HG03066 (cell line): ENCODE measurements at regions not wholly inside any gene's neighbourhood (a gene's known extent, or its start where the extent isn't known, plus 50 kb on each side); places are given as distances from the start of the nearest gene placed in this dataset.

Source experiments
- ATAC-seq: cut with Tn5 transposase; IDR thresholded peaks from one replicate; pipeline ENCODE4 v1.9.1; 2021; ENCODE audit warnings: low read depth; ENCODE audit not compliant: unreplicated experiment

DNA sequence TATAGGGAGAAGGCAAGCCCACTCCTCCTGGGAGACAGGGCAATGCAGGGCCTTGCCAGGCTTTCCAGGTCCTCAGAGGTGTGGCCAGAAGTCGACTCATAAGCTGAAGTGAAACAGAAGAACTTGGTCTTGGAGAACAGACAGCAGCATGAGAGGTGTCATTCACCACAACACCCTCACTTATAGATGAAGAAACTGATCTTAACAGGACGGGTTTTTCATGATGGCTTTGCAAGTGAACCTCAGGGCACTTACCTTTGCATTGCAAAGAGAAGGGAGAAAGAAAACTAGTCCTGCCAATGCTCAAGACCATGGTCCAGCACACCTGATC is 198.8 kb downstream of the CYRIA start:
- ATAC-seq = no peak

DNA sequence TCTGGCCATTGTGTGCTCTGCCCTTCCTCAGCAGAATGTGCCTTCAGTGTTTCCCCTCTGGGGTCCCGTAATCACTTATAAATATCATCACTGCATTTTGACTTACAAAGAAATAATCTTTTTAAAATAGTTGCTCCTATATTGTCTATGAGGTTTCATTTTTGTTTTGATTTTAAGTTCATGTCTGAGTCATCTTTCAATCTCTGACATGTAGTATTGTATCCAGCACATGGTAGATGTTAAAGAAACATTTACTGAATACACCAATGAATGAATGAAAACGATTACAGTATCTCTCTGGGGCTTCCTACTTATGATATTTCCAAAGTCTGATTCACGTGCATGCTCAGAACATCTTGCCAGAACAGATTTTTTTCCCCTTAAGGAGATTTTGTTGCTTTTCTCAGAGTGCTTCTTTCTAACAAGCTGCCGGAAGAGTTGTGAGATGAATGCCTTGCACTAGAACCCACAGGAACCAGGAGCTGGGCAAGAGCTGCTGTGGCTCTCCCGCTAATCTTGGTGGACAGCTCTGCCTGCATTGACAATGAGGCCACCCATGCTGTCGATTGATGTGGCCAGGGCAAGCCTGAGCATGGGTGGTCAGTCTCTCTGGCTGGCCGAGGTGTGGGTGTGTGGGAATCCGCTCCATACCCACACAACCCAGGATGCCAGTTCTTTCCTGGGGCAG is 199.4 kb downstream of the CYRIA start:
- no peak for ATAC-seq

DNA sequence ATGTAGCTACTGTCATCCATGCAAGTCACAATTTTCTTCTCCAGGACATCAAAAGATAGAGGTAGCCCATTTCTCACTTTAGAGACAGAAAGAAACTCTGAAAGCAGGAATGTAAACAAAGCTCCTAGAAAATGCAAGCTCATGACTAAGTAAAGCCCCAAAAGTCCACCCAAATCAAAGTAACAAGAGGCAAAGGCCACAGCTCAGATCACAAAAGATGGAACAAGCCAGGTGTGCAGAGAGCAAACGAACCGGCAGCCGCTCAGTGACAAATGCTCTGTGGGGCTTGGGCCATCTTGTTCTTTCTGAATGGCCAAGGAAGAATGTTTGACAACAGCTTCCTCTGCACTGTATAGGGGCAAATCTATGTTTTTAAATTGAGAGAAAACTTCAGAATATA is 201.0 kb downstream of the CYRIA start:
- no peak for ATAC-seq

DNA sequence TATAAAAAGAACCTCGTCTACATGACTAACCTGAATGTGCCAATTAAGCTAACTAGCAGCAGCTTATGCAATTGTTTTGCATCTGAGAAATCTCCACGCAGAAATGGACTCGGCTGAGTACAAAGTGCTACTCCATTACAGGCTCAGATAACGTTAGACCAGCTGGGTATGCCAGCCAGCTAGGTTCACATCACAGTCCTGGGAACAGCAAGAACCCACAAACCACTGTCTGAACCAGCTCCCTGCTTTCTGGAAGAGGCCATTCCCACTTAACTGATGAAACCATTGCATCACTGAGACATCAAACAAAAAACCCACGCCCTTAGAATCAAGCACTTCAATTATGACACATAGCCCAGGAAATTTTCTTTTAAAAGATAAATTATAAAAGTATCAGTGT is 202.7 kb downstream of the CYRIA start:
- ATAC-seq = no peak

DNA sequence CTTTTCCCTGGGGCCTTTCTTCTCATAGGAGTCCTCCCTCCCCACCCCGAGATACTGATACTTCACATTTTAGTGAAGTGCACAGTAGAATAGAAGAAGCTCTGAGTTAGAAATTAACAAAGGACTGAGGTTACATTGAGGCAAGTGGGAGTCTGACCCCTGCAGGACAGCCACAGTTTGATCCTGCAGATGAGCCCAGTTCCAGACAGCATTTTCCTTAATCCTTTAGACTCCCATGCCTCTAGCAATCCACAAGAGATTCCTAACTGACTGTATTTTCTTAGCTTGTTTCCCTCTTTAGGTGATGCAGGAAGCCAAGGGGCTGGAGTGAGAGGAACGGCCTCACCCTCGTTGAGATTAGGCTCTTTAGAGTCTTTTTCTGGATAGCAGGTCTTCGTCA is 204.0 kb downstream of the CYRIA start:
- ATAC-seq = no peak

DNA sequence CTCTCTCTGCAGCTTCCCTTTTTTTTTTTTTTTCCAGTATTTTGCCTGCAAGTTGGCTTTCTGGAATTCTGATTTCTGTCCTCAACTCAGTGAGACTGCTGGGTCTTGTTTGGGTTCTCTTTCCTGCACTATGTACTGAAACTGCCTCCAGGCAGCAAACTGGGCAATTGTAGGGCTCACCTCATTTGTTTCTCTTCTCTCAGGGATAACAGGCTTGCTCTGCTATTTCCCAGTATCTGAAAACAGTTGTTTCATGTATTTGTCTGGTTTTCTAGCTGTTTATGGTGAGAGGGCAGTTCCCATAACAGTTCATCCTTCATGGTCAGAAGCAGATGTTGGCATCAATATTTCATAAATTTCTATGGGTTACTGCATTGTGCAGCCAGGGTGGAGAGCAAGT is 206.0 kb downstream of the CYRIA start:
- ATAC-seq = no peak

DNA sequence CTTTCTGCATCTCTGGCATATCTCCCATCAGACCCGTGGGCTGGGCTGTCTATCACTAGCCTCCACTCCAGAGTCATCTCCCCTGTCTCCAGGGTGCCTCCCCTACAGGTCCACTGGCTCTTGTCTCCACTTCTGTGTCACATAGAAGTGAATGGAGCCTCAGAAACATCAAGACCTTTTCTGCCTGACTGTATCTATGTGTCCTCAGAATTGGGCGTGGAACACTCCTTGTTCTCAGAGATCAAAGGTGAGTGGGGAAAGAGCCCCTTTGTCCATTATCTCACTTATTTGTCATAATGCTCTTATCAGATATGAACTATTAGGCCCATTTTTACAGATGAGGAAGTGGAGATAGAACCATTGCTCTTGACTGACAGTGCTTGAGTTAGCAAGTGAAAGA is 211.0 kb downstream of the CYRIA start:
- ATAC-seq = no peak

DNA sequence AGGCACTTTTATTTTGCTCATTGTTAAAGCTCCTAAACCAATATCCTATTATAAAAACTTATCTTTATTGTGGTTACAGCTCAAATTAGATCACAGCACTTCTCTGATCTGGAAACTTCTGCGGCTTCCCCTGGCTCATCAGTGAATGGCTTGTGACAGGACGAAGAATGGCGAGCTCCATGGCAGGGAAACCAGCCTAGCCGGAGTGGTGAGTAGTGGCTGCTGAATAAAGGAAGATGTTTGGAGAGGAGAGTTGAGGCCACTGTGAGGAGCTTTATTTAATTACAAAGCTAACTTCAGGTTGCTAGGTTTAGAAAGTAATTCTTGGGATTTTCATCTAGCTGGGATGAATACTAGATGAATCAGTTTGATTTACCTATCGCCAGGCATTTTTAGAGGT is 213.5 kb downstream of the CYRIA start:
- no peak for ATAC-seq

DNA sequence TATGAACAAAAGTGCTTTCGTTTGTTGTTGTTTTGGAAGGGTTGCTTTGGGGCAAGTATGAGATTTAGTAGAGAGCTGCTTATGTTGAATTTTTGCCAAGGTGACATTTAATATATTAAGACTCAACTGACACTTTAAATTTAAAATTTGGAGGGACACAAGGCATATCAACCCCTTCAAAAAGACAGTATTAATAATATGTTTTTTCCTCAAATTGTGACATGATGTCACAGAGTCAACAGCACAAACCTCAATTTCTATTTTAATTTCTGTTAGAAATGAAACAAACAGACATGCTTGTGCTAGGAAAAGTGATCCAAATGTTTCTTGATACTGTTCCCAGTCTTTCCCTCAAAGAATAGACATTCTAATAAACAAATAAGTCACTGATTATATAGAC is 218.9 kb downstream of the CYRIA start:
- no peak for ATAC-seq

DNA sequence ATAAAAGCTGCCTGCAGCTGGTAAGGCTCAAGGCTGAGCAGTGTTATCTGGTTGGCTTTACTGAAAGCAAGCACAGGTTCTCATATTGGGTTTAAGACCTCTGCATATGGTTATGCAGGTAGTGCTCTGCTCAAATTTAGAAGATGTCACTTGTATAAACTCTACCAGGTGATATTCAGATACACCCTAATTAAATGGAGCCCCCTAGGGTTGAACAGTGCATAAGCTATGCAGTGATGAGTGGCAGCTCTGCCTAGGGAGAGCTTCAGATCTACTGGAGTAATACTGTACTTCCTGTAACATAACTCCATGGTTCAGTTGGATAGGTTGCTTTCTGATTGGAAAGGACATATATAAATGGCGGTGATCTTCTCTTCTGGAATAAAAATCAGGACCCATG is 222.7 kb downstream of the CYRIA start:
- no peak for ATAC-seq

DNA sequence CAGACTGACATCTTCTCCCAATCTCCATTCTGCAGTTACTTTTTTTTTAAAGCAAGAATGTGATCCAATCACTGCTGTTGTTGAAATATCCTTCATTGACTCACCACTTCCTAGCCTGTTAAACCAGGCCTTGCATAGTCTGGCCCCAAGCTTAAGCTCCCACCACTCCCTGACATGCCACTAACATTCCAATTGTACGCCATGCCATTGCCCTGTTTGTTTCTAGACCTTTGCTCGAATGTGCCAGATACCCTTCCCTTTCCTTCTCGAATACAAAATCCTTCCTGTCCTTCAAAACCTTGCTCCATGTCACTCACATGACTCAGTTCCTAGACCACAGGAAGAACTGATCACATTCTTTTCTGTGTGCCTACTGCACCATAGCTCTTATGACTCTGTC is 224.2 kb downstream of the CYRIA start:
- no peak for ATAC-seq

DNA sequence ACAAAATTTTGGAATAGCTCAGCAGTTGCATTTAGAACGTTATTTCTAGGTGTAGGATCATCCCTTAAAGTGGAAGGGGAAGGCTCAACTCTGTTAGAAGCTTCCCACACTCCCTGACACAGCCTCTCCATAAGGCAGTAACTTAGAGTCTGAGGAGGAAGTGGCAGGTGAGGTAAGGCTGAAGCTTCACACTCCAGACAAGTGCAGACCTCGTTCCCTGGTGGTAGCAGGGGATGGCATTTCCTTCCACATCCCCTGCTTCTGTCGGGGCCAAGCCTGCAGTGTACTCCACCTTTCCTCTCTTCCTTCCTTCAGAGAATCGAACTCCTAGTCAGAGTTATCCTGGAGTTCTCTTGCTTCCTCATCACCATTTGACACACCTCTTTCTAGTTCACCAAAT is 224.7 kb downstream of the CYRIA start:
- no peak for ATAC-seq

DNA sequence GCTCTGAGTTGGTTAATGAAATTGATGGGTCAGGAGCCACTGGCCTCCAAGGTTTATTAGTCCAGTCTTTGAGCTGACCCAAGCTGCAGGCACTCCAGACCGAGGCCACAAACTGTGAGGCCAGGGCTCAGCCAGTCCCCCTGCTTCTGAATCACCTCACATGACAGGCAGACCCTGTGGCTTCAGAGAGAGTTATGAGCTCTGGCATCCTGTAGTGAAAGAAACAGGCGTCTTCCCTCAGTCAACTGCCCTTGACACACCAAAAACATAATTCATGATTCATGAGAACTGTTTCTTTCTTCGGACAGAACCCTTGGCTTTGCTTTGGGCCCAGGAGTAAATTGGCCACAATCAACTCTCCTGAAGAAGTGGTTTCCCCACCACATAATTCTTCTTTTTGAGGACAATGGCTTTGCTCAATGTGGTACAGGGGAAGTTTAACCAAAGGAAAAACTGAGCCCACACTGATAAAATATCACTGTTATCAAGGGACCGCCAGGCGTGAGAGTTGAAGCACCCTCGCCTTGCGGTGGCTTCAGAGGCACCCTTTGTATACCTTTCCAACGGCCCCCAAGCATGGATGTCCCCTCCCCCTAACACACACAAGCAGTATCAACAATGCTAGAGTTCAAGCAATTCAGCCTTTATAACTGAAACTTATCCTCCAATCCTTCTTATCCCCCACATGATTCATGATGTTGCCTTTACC is 226.9 kb downstream of the CYRIA start:
- no peak for ATAC-seq

DNA sequence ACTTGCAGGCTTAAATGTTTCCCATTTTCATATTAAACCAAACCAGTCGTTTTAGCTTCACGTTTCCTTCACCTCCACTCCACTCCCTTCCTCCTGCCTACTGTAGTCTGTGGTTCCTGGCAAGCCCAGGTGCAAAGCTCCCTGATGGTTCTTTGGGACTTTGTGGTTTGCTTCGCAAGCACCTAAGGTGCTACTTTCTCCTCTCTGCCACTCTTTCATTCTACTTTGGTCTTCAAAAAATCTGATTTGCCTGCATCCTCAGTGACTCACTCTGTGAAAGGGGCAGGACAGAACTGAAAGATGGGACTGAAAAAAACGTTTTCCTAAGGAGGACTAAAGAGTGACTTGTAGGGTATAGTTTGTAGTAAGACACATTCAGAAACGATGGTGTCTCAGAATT is 228.4 kb downstream of the CYRIA start:
- no peak for ATAC-seq

DNA sequence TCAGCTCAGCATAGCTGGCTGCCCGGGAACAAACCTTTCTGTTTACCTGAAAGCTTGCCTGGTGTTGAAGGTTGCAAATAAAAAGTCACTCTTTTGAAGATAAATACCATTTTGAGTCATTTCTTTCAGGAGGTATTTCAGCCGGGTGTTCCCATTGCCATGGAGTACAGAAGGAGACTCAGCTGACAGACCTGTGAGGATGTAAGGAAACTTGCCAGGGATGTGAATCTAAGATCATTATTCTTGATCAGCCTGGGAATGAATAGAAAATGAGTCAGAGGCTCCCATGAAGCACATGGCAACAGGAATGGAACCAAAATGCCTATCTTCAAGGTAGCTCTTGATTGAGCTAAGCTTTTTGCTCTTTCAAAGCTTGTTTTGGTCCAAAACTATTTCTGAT is 231.2 kb downstream of the CYRIA start:
- no peak for ATAC-seq

DNA sequence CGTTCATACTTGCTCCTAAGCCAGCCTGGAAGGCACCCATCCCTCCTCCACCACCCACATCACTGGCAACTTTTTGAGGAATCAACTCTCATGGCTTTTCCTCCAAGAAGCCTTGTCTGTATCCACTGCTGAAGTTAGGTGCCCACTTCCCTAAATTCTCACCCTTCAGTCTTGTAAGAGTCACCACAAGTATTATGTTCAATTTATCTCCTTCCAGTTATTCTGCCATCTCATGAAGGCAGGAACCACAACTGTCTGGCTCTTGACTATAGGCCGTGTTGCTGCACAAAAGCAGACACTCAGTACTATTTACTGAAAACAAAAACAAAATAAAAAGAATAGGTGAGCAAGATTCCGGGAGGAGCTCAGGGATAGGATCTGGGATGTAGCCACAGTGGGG is 234.8 kb downstream of the CYRIA start:
- no peak for ATAC-seq

DNA sequence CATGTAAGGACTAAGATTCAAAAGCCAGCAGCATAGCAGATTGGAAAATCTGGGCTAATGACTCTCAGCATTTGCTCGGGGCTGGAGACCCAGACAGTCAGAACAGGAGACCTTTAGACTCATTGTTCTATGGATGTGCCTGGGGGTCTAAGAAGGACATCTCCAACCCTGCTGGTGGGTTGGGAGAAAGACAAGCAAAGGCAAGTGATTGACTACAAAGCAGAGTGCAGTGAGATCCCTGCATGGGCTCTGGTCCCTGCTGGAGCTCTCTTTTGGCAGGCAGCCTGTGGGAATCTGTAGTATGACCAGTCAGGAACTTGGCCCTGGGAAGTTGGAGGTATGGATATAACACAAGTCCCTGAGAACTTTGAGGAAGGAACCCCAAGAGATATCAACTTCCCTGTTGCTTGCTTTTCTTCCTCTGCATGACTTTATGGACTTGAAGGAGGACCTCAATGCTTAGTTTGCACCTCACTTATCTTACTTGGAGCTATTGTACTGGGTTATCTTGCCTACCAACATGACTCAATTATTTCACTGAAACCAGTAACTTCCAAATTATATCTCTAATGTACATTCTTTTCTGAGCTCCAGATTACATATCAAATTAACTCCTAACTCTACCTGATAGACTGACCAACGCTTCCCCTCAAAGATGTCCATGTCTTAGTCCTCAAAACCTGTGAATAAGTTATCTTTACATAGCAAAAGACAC is 236.0 kb downstream of the CYRIA start:
- no peak for ATAC-seq

DNA sequence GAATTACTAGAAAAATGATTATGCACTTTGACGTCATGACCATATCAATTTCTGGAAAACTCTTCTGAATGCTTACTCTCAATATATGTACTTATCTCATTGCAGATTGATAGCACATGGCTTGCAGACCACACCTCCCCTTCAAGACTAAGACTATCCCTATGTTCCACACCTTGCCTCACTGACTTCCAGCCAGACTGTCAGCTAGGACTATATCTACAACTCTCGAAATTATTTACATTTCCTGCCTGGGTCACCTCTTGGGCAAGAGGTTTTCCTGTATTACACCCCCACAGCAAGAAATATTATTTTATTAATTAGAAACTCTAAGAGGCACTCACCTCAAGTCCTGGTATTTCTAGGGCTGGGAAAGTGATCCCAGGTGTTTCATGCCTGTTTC is 236.6 kb downstream of the CYRIA start:
- ATAC-seq = no peak

DNA sequence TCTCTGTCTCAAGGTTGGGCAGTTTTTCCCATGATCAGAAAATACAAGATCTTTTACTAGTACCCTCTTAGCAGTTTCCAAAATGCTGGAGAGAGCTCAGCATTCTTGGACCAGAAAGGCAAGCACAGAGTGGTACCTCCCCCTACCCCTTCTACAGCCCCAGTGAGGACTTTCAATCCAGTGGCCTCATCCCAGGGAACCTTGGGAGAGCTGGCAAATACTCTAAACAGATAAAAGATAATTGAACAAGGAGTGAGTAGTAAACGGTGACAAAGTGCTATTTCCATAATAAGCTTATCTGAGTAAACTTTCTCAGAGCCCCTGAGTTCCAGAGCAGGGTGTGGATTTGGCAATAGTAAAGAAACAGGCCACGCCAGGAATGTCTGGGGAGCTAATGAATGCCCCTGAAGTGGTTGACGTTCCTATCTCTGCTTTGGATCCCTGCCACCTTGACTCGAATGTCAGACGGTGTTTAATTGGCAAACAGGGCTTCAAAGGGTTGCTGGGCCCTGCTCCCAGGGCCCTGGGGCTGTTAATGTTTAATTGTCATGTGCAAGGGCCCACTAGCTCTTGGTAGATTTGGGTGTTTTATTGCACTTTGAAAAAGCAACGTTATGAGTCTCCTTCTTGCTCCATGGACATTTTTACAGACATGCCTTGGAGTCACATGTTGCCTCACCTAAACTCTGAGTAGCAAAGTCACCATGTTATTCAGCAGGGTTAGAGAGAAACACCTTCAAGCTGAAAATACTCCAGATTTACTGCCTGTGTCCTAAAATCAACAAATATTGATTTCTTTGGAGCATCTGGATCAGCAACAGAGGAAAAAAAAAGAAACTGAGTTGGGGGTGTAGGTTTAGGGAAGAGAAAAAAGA is 239.9 kb downstream of the CYRIA start:
- no peak for ATAC-seq

DNA sequence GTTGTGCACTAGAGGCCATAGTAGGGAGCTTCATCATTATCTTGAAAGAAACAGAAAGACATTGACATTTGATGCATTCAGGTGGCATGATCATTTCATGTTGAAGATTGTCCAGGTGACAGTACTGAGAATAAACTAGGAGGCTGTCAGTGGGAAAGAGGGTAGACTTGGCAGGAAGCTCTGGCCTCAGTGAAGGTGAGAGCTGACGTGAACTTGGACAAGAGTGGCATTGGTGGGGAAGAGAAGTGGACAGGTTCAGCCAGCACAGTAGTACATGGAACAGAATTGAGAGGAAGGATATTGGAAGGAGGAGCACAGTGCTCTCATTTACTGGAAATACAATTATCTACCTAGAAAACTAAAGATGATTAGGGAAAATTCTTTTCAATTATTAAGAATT is 245.2 kb downstream of the CYRIA start:
- ATAC-seq = no peak

DNA sequence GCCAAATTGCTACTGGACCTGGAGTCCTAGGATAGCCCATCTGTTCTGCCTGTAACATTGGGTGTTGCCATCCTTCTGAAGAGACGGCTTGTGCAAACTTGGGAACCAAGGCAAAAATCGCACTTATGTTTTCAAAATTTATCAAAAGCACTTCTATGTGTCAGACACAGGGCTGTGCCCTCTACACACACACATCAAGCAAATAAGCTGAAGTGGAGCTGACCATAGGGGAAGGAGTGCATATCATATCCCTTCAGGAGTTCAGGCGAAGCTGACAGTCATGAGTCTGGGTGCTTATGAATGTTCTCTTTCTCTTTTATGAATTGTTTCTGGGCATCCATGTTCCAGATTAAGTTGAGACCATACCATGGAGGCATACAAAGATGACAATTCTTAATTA is 247.9 kb downstream of the CYRIA start:
- ATAC-seq = no peak
